Endothelial cell (in vitro differentiated cells): ENCODE measurements at regions not wholly inside any gene's neighbourhood (a gene's known extent, or its start where the extent isn't known, plus 50 kb on each side); places are given as distances from the start of the nearest gene placed in this dataset.

Experiments
- DNase-seq: peaks from one replicate; pipeline ENCODE4 v3.0.0; 2021; ENCODE audit warnings: low spot score
- H3K27ac Mint-ChIP-seq: one replicate; pipeline ENCODE4 v1.8.0; 2021; ENCODE audit warnings: mixed read lengths, inconsistent platforms; ENCODE audit not compliant: unreplicated experiment
- H3K27me3 Mint-ChIP-seq: one replicate; pipeline ENCODE4 v1.8.0; 2021; ENCODE audit warnings: mild to moderate bottlenecking, moderate library complexity, mixed read lengths, inconsistent platforms; ENCODE audit not compliant: unreplicated experiment
- H3K36me3 Mint-ChIP-seq: one replicate; pipeline ENCODE4 v1.8.0; 2021; ENCODE audit warnings: mild to moderate bottlenecking, low read depth, mixed read lengths, inconsistent platforms; ENCODE audit not compliant: unreplicated experiment
- H3K4me1 Mint-ChIP-seq: one replicate; pipeline ENCODE4 v1.8.0; 2021; ENCODE audit warnings: mild to moderate bottlenecking, mixed read lengths, inconsistent platforms; ENCODE audit not compliant: unreplicated experiment
- H3K4me3 Mint-ChIP-seq: one replicate; pipeline ENCODE4 v1.8.0; 2021; ENCODE audit warnings: mild to moderate bottlenecking, mixed read lengths, inconsistent platforms; ENCODE audit not compliant: unreplicated experiment
- H3K9me3 Mint-ChIP-seq: one replicate; pipeline ENCODE4 v1.8.0; 2021; ENCODE audit warnings: mixed read lengths, inconsistent platforms; ENCODE audit not compliant: unreplicated experiment
- CTCF ChIP-seq: fragments of 200-600 bp; sonication (generic); IDR thresholded peaks from one replicate; pipeline ENCODE4 v1.5.0; 2021; ENCODE audit warnings: antibody characterized with exemption; ENCODE audit not compliant: unreplicated experiment

- Mint-ChIP-seq H3K27ac (no peak overlapping the region), H3K27me3 (no peaks in the 10 kb centered on the region), H3K9me3 (no peaks in the 10 kb centered on the region), H3K36me3 (no peaks in the 10 kb centered on the region), H3K4me3 (no peak overlapping the region), H3K4me1 (no peaks in the 10 kb centered on the region)
- no peak for DNase-seq
- no peak for TF ChIP-seq CTCF
These were observed 740.5 kb downstream of the ROBO2 start for GRCh38 chr3:77780278-77780996.

GRCh38 chr3:77786216-77786615 lies 746.3 kb downstream of the ROBO2 start:
- no peaks in the 10 kb centered on the region for H3K9me3 Mint-ChIP-seq
- no peak overlapping the region for H3K4me3 Mint-ChIP-seq
- no peak for DNase-seq
- TF ChIP-seq CTCF = no peak
- no peaks in the 10 kb centered on the region for H3K36me3 Mint-ChIP-seq
- no peak overlapping the region for H3K27ac Mint-ChIP-seq
- no peaks in the 10 kb centered on the region for H3K27me3 Mint-ChIP-seq
- H3K4me1 Mint-ChIP-seq = no peaks in the 10 kb centered on the region

GRCh38 chr3:77795013-77795412 lies 755.1 kb downstream of the ROBO2 start:
- Mint-ChIP-seq H3K4me1 (peaks cover 8% of the 10 kb centered on the region), H3K4me3 (no peak overlapping the region)

GRCh38 chr3:77799278-77799677 lies 759.4 kb downstream of the ROBO2 start:
- Mint-ChIP-seq H3K4me3 (no peak overlapping the region), H3K27me3 (no peaks in the 10 kb centered on the region), H3K9me3 (no peaks in the 10 kb centered on the region), H3K27ac (no peak overlapping the region), H3K4me1 (peaks cover 4% of the 10 kb centered on the region), H3K36me3 (no peaks in the 10 kb centered on the region)
- TF ChIP-seq CTCF = no peak
- no peak for DNase-seq

More at GRCh38 chr3:77795013-77795412, 755.1 kb downstream of the ROBO2 start:
- H3K36me3 Mint-ChIP-seq = no peaks in the 10 kb centered on the region
- H3K27ac Mint-ChIP-seq = no peak overlapping the region
- no peak for DNase-seq
- TF ChIP-seq CTCF = no peak
- H3K9me3 Mint-ChIP-seq = no peaks in the 10 kb centered on the region
- no peaks in the 10 kb centered on the region for H3K27me3 Mint-ChIP-seq

GRCh38 chr3:77800893-77801292 lies 761.0 kb downstream of the ROBO2 start:
- no peaks in the 10 kb centered on the region for H3K9me3 Mint-ChIP-seq
- no peaks in the 10 kb centered on the region for H3K27me3 Mint-ChIP-seq
- no peaks in the 10 kb centered on the region for H3K36me3 Mint-ChIP-seq
- no peak for TF ChIP-seq CTCF
- no peaks in the 10 kb centered on the region for H3K4me1 Mint-ChIP-seq
- no peak overlapping the region for H3K4me3 Mint-ChIP-seq
- no peak overlapping the region for H3K27ac Mint-ChIP-seq
- DNase-seq = no peak
